PC-3 (cell line): ENCODE measurements at regions not wholly inside any gene's neighbourhood (a gene's known extent, or its start where the extent isn't known, plus 50 kb on each side); places are given as distances from the start of the nearest gene placed in this dataset.
A peak's percentile ranks its signal among the peaks of the same experiment; 100 is the strongest.

Source experiments
- ATAC-seq: fragments of 200-7000 bp; cut with Tn5 transposase; 2 replicates; pipeline ENCODE4 v1.9.1; 2020; ENCODE audit warnings: mild to moderate bottlenecking, moderate library complexity
- BruUV-seq: library from RNA; stranded (reverse); fragments of 400-500 nt; replicated peaks from 2 replicates; lab custom pipeline; 2021; lab: Mats Ljungman, UMichigan
- CTCF ChIA-PET: fragments of 300-600 bp; sonication (Branson Sonifier 250); formaldehyde crosslinking; loops from one replicate; lab custom pipeline; 2022; ENCODE audit warnings: antibody characterized with exemption; lab: Charles Lee
- POLR2A ChIA-PET: fragments of 300-600 bp; sonication (Branson Sonifier 250); formaldehyde crosslinking; loops from one replicate; lab custom pipeline; 2022; ENCODE audit warnings: antibody characterized with exemption; ENCODE audit not compliant: unreplicated experiment; lab: Charles Lee
- DNase-seq: peaks from one replicate; pipeline ENCODE4 v3.0.0-alpha.2; 2015
- H2AFZ ChIP-seq: fragments of 300-600 bp; sonication (generic); 2 replicates; pipeline ENCODE4 v1.6.0; 2016; ENCODE audit warnings: antibody characterized with exemption, low read length
- H3F3A ChIP-seq: fragments of 300-600 bp; sonication (generic); one replicate; pipeline ENCODE4 v1.6.0; 2017; ENCODE audit warnings: antibody characterized with exemption, low read length, control low read depth, mild to moderate bottlenecking; ENCODE audit not compliant: unreplicated experiment
- H3K27ac ChIP-seq: fragments of 300-600 bp; sonication (generic); 2 replicates; pipeline ENCODE4 v1.5.1; 2016; ENCODE audit warnings: mild to moderate bottlenecking, low read length
- H3K27me3 ChIP-seq: fragments of 300-600 bp; sonication (generic); 2 replicates; pipeline ENCODE4 v1.6.1; 2016; ENCODE audit warnings: low read length, mixed read lengths
- H3K36me3 ChIP-seq: fragments of 300-600 bp; sonication (generic); 2 replicates; pipeline ENCODE4 v1.6.1; 2016; ENCODE audit warnings: low read depth, mixed run types, low read length, mixed read lengths
- H3K4me1 ChIP-seq: fragments of 300-600 bp; sonication (generic); 2 replicates; pipeline ENCODE4 v1.5.1; 2016; ENCODE audit warnings: low read length; ENCODE audit not compliant: insufficient read depth
- H3K4me2 ChIP-seq: fragments of 300-600 bp; sonication (generic); 2 replicates; pipeline ENCODE4 v1.6.0; 2016; ENCODE audit warnings: low read length
- H3K4me3 ChIP-seq: fragments of 300-600 bp; sonication (generic); 2 replicates; pipeline ENCODE4 v1.5.1; 2016; ENCODE audit warnings: mild to moderate bottlenecking, low read length, mixed read lengths
- H3K79me2 ChIP-seq: fragments of 300-600 bp; sonication (generic); 2 replicates; pipeline ENCODE4 v1.6.1; 2017; ENCODE audit warnings: low read length, mixed read lengths
- H3K9ac ChIP-seq: fragments of 300-600 bp; sonication (generic); 2 replicates; pipeline ENCODE4 v1.6.0; 2016; ENCODE audit warnings: mild to moderate bottlenecking, low read length
- H3K9me2 ChIP-seq: fragments of 300-600 bp; sonication (generic); replicated peaks from 2 replicates; pipeline ENCODE4 v1.6.1; 2016; ENCODE audit warnings: mixed run types, low read length, mixed read lengths
- H3K9me3 ChIP-seq: fragments of 300-600 bp; sonication (generic); 2 replicates; pipeline ENCODE4 v1.6.1; 2016; ENCODE audit warnings: low read length, mixed read lengths
- H4K20me1 ChIP-seq: fragments of 300-600 bp; sonication (generic); 2 replicates; pipeline ENCODE4 v1.6.1; 2016; ENCODE audit warnings: low read length, mixed read lengths
- CTCF ChIP-seq: fragments of 300-600 bp; sonication (generic); conservative IDR thresholded peaks from 2 replicates; pipeline ENCODE4 v1.5.1; 2017; ENCODE audit warnings: antibody characterized with exemption, low read depth, mild to moderate bottlenecking, low read length
- EZH2 ChIP-seq: fragments of 300-600 bp; sonication (generic); IDR thresholded peaks from one replicate; pipeline ENCODE4 v1.6.1; 2017; ENCODE audit warnings: antibody characterized with exemption, mild to moderate bottlenecking, low read length; ENCODE audit not compliant: unreplicated experiment
- EZH2phosphoT487 ChIP-seq: fragments of 300-600 bp; sonication (generic); IDR thresholded peaks from 2 replicates; pipeline ENCODE4 v1.6.1; 2018; ENCODE audit warnings: mild to moderate bottlenecking, antibody characterized with exemption, low read length, borderline replicate concordance
- intact Hi-C: fragments of 100-400 bp; cut with micrococcal nuclease; formaldehyde crosslinking; loops from 2 replicates; pipeline ENCODE4 v1.9.0; 2023

GRCh38 chr17:14777291-14777690 lies 476.4 kb downstream of the HS3ST3B1 start:
- no peak overlapping the region for H3K9ac ChIP-seq
- H2AFZ ChIP-seq: no peak overlapping the region
- no peaks in the 10 kb centered on the region for H3K4me1 ChIP-seq
- no peak overlapping the region for H3K4me3 ChIP-seq
- no peaks in the 10 kb centered on the region for H3K9me2 ChIP-seq
- DNase-seq (no peak), ATAC-seq (no peak)
- no peaks in the 10 kb centered on the region for H3K79me2 ChIP-seq
- CTCF ChIA-PET: no interaction called here
- no peak overlapping the region for H3K4me2 ChIP-seq
- no peak overlapping the region for H3K27ac ChIP-seq
- TF ChIP-seq EZH2phosphoT487: no peak
- TF ChIP-seq EZH2: no peak
- H4K20me1 ChIP-seq: no peaks in the 10 kb centered on the region
- BruUV-seq: no TSS peak
- peaks cover 52% of the 10 kb centered on the region; the same call in 1 of the 2 replicates for H3K27me3 ChIP-seq
- H3K36me3 ChIP-seq: no peaks in the 10 kb centered on the region
- no peaks in the 10 kb centered on the region for H3K9me3 ChIP-seq
- intact Hi-C loops: no loop called here
- POLR2A ChIA-PET: no interaction called here
- H3F3A ChIP-seq: no peaks in the 10 kb centered on the region

- Histone ChIP-seq H3K9me3 (no peaks in the 10 kb centered on the region), H3K9me2 (no peaks in the 10 kb centered on the region), H3K79me2 (no peaks in the 10 kb centered on the region), H3K27me3 (peaks cover 57% of the 10 kb centered on the region; the same call in 1 of the 2 replicates), H3K4me2 (no peak overlapping the region), H3K36me3 (no peaks in the 10 kb centered on the region), H3K4me3 (no peak overlapping the region), H4K20me1 (no peaks in the 10 kb centered on the region), H3F3A (no peaks in the 10 kb centered on the region), H3K9ac (no peak overlapping the region), H3K4me1 (no peaks in the 10 kb centered on the region), H2AFZ (no peak overlapping the region), H3K27ac (no peak overlapping the region)
- TF ChIP-seq EZH2 (no peak), CTCF (no peak), EZH2phosphoT487 (no peak)
- ChIA-PET CTCF (no interaction called here), POLR2A (no interaction called here)
- peak; percentile 32 for DNase-seq
- ATAC-seq: no peak
- intact Hi-C loops: no loop called here
- no TSS peak for BruUV-seq
These were observed 475.9 kb downstream of the HS3ST3B1 start for GRCh38 chr17:14776791-14777190.

DNA sequence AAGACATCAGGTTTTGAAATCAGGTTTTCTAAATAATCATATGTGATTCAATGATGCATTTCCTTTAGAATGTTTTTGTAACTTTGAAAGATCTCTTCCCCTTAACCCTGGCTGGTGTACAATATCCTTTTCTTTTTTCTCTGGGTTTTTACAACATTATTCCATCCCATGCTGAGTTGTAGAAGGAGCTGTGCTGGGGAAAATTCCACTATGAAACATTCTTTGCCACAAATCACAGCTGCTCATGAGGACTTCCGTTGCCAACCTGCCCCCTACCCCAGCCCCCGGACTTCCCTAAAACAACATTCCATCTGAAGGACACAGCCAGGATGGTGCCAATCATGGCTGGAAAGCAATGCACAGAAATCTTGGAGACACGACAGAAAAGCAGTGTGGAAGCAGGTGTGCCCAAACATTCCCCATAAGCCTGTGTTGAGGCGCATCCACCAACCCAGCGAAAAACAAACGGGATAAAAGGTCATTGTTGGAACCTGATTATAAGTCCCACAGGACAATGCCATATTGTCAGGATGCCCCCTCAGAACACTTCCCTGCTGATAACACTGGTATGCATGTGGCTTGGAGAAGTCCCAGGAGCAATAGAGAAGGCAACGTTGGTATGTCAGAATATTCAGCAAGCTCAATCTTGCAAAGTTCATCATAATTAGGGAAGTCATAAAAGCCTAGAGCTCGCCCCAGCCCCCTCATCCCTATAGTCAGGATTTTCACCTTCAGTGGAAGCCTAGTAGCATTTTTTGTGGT lies 475.0 kb downstream of the HS3ST3B1 start:
- ChIA-PET POLR2A (no interaction called here), CTCF (no interaction called here)
- TF ChIP-seq EZH2phosphoT487: no peak
- TF ChIP-seq CTCF: no peak
- no peak for TF ChIP-seq EZH2
- no TSS peak for BruUV-seq
- Histone ChIP-seq H3K79me2 (no peaks in the 10 kb centered on the region), H3K9ac (no peak overlapping the region), H3K4me2 (no peak overlapping the region), H3K4me3 (no peak overlapping the region), H4K20me1 (no peaks in the 10 kb centered on the region), H3K4me1 (no peaks in the 10 kb centered on the region), H3K27me3 (peaks cover 64% of the 10 kb centered on the region), H3K9me2 (no peaks in the 10 kb centered on the region), H2AFZ (no peak overlapping the region), H3K36me3 (no peaks in the 10 kb centered on the region), H3K27ac (no peak overlapping the region), H3F3A (no peaks in the 10 kb centered on the region), H3K9me3 (no peaks in the 10 kb centered on the region)
- no peak for DNase-seq
- intact Hi-C loops: no loop called here
- no peak for ATAC-seq
